HG03103 (cell line): ENCODE measurements at regions not wholly inside any gene's neighbourhood (a gene's known extent, or its start where the extent isn't known, plus 50 kb on each side); places are given as distances from the start of the nearest gene placed in this dataset.
A peak's percentile ranks its signal among the peaks of the same experiment; 100 is the strongest.
"Not testable (repeated sequence)": the region's sequence is repeated elsewhere in the genome, so short reads cannot be mapped to it uniquely, and the experiment has no call there.

Experiments used
- ATAC-seq: cut with Tn5 transposase; IDR thresholded peaks from one replicate; pipeline ENCODE4 v1.9.1; 2021; ENCODE audit warnings: low read depth; ENCODE audit not compliant: unreplicated experiment

DNA sequence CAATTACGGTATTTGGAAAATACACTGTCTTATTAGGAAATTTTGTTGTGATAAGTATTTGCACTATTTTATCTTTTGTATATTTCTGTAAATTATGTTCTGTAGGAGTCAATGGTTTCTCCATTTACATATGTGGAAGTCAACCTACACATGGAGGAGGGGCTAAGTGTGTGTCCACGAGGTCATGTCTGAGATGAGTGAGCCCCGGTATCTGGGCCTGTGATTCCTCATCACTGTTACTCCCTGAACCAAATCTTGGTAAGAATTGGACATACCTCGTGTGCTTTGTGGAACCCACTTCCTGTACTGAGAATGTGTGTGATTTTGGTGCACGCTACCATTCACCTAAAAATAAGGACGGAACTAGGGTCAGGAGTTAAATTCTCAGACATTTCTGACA, 1105.5 kb downstream of the TMEM121 start:
- ATAC-seq = no peak

DNA sequence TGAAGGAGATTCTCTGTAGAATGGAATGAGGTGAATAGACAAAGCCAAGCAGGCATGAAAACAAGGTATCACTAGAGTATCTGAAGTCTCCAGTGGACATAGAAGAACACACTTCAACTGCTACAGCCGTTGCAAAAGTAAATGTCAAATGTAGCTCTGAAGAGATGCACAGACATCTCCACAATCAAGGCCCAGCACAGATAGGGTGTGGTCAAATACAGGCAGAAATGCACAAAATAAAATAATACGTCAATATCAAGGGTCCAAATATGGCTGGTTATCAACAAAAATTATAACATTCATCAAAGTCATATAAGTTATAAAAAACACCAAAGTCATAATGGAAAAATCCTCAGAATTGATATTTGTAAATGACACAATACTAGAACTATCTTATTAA, 1107.3 kb downstream of the TMEM121 start:
- ATAC-seq = no peak

- no peak for ATAC-seq
Observed at GRCh38 chr14:106635569-106635968, 1109.2 kb downstream of the TMEM121 start.

DNA sequence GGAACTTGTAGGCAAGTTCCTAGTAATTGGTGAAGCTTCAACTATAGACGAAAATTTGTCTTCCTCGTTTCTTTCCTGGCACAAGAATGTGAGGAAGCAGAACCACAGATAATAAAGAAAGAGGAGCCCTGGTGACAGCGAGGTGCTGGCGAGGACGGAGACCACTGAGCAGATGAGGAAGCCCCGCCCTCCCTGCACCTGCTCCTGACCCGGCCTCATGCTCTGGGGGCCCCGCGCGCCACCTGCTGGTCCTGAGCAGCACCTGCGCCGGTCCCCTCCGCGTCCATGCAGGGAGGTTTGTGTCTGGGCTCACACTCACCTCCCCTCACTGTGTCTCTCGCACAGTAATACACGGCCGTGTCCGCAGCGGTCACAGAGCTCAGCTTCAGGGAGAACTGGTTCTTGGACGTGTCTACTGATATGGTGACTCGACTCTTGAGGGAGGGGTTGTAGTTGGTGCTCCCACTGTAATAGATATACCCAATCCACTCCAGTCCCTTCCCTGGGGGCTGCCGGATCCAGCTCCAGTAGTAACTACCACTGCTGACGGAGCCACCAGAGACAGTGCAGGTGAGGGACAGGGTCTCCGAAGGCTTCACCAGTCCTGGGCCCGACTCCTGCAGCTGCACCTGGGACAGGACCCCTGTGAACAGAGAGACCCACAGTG, 1112.5 kb downstream of the TMEM121 start:
- ATAC-seq = not testable (repeated sequence)

DNA sequence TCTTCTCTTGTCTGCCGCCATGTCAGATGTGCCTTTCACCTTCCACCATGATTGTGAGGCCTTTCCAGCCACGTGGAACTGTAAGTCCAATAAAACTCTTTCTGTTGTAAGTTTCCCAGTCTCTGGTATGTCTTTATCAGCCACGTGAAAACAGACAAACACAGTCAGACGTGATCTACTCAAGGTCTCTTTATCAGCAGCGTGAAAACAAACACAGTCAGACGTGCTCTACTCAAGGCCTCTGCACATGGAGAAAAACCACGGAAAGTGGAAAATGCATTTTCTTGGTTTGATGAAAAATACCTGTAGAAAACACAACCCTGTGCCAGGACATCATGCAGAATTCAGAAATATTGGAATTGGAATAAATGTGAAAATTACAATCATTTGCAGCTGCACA, 1115.7 kb downstream of the TMEM121 start:
- no peak for ATAC-seq

GRCh38 chr14:106642971-106643370, 1116.6 kb downstream of the TMEM121 start:
- ATAC-seq = not testable (repeated sequence)

DNA sequence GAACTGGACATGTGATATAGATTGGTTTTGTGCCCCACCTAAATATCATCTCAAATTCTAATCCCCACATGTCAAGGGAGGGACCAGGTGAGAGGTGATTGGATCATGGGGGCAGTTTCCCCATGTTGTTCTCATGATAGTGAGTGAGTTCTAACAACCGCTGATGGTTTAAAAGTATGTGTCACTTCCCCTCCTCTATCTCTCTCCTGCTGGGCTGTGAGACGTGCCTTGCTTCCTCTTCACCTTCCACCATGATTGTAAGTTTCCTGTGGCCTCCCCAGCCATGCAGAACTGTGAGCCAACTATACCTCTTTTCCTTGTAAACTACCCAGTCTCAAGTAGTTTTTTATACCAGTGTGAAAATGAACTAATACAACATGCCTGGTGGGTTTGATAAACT, 1122.5 kb downstream of the TMEM121 start:
- not testable (repeated sequence) for ATAC-seq

- no peak for ATAC-seq
Observed at GRCh38 chr14:106651016-106651415, 1124.6 kb downstream of the TMEM121 start.

DNA sequence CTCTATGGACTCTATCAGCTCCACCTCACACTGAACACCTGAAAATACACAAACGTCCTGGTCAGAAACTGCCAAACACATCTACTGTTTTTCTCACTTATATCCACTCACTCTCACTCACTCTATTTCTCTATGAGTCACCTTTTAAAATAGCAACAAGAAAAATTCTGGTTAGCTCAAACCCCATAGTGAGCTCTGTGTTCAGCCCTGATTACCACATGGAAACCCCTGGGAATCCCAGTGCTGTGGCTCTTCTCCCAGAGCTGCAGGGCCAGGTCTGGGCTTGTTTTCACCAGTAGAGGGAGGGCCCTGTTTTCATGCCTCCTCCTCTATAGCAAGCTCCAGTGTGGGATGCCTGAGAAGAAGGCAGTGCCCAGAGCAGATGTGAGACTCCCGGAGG, 1126.1 kb downstream of the TMEM121 start:
- peak; percentile 40 for ATAC-seq

DNA sequence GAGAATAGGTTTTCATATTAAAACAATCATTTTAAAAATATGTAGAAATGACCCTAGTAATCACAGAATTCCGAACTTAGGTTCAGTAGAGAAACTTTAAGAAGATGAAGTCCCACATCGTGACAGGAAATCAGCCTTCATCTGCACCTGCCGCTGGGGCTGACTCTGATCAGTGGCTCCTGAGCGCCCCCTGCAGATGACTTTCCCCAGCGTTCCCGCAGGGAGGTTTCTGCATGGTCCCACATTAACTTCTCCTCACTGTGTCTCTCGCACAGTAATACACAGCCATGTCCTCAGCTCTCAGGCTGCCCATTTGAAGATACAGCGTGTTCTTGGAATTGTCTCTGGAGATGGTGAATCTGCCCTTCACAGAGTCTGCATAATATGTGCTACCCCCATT, 1131.1 kb downstream of the TMEM121 start:
- no peak for ATAC-seq

DNA sequence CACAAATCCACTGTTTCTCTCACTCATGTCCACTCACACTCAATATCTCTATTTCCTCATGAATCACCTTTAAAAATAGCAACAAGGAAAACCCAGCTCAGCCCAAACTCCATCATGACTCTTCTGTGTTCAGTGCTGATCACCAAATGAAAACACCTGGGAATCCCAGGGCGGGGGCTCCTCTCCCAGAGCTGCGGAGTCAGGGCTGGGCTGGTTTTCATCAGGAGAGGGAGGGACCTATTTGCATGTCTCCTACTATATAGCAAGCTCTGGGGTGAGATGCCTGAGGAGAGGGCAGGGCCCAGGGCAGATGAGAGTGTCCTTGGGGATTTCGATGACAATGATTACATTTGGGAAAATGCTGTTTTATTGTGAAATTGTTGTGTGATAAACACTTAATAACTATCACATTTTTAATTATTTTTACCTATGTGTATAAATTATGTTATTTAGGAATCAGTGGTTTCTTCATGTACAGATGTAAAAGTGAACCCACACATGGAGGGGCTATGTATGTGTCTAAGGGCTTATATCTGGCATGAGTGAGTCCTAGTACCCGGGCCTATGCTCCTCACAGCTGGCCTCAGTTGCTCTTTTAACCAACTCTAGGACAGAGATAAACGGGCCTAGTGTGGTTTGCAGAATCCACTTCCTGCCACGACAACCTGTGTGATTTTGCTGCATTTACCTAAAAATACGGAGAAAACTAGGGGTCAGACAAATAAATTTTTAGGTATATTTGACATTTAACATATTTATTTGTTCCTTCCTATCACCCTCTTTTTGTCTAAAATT, 1131.9 kb downstream of the TMEM121 start:
- not testable (repeated sequence) for ATAC-seq

- not testable (repeated sequence) for ATAC-seq
Observed at GRCh38 chr14:106661561-106661960, 1135.2 kb downstream of the TMEM121 start.

GRCh38 chr14:106662936-106663550, 1136.7 kb downstream of the TMEM121 start:
- no peak for ATAC-seq

DNA sequence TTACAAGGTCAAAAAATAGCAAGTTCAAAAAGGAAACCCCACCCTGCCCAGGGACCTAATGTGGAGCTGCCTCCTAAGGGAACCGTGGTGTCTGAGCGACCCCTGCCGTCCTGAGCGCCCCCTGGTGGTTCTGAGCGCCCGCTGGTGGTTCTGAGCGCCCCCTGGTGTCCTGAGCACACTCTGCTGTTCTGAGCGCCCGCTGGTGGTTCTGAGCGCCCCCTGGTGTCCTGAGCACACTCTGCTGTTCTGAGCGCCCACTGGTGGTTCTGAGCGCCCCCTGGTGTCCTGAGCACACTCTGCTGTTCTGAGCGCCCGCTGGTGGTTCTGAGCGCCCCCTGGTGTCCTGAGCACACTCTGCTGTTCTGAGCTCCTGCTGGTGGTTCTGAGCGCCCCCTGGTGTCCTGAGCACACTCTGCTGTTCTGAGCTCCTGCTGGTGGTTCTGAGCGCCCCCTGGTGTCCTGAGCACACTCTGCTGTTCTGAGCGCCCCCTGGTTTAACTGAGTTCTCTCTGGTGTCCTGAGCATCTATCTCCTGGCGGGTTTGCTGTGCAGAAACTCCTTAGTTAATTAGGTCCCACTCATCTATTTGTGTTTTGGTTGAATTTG, 1137.5 kb downstream of the TMEM121 start:
- peak; percentile 66 for ATAC-seq

DNA sequence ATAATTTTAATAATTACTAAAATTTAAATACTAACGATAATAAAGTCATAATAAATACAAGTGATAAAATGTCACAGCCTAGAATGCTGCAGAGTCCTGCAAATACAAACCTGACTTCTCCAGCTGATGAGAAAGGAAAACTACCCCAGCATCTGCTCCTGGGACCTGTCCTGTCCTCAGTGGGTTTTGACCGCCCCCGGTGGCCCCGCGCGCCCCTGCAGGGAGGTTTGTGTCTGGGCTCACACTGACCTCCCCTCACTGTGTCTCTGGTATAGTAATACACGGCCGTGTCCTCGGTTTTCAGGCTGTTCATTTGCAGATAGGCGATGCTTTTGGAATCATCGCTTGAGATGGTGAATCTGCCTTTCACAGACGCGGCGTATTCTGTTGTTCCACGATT, 1139.4 kb downstream of the TMEM121 start:
- no peak for ATAC-seq

DNA sequence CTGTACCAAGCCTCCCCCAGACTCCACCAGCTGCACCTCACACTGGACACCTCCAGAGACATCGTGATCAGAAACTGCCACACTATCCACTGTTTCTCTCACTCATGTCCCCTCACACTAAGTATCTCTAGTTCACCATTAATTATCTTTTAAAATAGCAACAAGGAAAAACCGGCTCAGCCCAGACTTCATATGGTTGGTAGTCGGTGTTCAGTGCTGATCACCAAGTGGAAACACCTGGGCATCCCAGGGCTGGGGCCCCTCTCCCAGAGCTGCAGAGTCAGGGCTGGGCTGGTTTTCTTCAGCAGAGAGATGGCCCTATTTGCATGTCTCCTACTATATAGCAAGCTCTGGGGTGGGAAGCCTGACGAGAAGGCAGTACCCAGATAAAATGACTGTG, 1140.0 kb downstream of the TMEM121 start:
- ATAC-seq = no peak

DNA sequence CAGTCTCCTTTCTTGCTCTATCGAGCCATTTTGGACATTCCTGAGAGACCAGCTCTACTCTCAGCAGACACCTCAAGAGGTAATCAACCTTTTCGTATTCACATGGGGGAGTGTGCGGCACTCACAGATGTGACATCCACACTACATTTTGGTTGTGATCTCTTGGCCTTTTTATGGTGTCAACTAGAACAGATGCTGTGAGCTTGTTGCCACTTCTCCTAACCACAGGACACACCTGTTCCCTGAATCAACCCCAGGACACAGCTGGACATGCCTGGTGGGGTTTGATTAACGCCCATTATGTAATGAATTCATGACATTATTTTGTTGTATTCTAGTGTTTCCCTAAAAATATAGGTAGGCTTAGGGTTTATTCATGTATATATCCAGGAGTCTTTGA, 1143.6 kb downstream of the TMEM121 start:
- ATAC-seq = no peak

- ATAC-seq = not testable (repeated sequence)
Observed at GRCh38 chr14:106674093-106674492, 1147.7 kb downstream of the TMEM121 start.

DNA sequence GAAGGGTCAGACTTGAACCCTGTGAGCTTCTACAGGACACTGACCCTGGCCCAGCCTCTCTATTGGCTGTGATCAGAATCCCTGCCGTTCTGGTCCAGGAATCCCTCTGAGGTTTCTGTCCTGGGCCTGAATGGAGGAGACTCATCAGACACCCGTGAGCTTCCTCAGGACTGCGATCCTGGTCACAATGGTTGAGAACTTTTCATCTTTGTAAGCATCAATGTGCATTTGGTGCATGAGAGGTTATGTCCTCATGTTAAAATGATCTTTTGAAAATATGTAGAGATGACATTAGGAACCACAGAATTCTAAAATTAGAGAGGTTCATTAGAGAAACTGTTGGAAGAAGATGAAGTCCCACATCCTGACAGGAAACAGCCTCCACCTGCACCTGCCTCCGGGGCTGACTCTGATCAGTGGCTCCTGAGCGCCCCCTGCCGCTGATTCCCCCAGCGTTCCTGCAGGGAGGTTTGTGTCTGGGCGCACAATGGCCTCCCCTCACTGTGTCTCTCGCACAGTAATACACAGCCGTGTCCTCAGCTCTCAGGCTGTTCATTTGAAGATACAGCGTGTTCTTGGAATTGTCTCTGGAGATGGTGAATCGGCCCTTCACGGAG, 1148.2 kb downstream of the TMEM121 start:
- not testable (repeated sequence) for ATAC-seq

DNA sequence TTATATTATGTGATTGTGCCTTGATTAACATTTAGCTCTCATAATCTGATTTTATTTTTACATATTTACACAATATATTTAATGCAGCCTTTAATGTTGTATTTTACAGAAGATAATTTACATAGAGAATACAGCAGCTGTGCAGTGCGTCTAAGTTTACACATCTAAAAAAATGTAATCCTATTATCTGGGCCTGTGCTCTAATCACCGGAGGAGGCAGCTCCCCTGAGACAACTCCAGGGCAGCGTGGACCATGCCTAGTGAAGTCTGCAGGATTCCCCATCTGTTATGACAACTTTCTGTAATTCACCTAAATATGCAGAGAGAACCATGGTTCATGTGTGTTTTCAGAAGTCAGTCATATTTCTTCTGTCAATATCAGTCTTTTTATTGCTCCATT, 1149.3 kb downstream of the TMEM121 start:
- not testable (repeated sequence) for ATAC-seq

GRCh38 chr14:106679776-106680175, 1153.4 kb downstream of the TMEM121 start:
- ATAC-seq = no peak
